AG10803 (cell line): ENCODE measurements at regions not wholly inside any gene's neighbourhood (a gene's known extent, or its start where the extent isn't known, plus 50 kb on each side); places are given as distances from the start of the nearest gene placed in this dataset.

Source experiments
- DNase-seq: peaks from one replicate; pipeline ENCODE4 v3.0.0; 2010; ENCODE audit warnings: low read depth
- H3K4me3 ChIP-seq: 2 replicates; pipeline ENCODE4 v1.5.1; 2011; ENCODE audit warnings: mild to moderate bottlenecking, low read length, control low read depth
- CTCF ChIP-seq: conservative IDR thresholded peaks from 2 replicates; pipeline ENCODE4 v1.5.1; 2011; ENCODE audit warnings: mild to moderate bottlenecking, low read length, control low read depth, inconsistent platforms

- no peak for DNase-seq
- no peak for TF ChIP-seq CTCF
- no peak overlapping the region for H3K4me3 ChIP-seq
Measured at GRCh38 chr2:78304678-78305077, 720.8 kb upstream of the REG3G start.

GRCh38 chr2:78309460-78309859, 716.0 kb upstream of the REG3G start:
- DNase-seq: no peak
- no peak overlapping the region for H3K4me3 ChIP-seq
- no peak for TF ChIP-seq CTCF

DNA sequence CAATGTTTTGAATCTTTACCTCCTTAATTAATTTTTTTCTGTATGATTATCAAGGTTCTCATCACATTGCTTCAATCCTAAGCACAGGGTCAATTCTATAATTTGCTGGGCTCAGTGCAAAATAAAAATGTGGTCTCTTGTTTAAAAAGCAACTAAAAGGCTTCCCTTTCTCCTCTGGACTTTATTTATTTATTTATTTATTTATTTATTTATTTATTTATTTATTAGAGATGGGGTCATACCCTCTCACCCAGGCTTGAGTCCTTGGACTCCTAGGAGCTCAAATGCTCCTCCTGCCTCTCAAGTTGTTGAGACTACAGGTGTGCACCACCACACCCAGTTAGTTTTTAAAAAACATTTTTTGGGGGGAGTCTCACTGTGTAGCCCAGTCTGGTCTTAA, 710.1 kb upstream of the REG3G start:
- TF ChIP-seq CTCF: no peak

DNA sequence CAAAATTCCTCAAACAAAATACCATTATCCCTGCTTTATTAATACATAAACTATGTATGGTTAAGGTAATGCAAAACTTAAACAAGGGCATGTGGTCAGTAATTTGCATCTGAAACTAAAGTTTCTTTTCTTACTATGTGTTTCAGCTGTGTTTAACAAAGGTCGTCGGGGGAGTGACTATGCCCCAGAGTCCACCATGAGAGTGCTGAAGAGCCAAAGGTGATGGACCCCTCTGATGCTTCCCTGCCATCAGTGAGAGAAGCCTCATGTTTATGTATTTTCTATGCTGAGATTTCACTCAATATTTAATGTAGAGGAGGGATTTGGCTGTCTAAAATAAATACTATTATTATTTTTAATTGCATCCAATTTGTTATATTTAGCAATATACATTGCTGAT, 707.2 kb upstream of the REG3G start:
- no peak for DNase-seq
- no peak overlapping the region for H3K4me3 ChIP-seq
- TF ChIP-seq CTCF: no peak

More for the DNA sequence above, 710.1 kb upstream of the REG3G start:
- no peak for DNase-seq
- no peak overlapping the region for H3K4me3 ChIP-seq

DNA sequence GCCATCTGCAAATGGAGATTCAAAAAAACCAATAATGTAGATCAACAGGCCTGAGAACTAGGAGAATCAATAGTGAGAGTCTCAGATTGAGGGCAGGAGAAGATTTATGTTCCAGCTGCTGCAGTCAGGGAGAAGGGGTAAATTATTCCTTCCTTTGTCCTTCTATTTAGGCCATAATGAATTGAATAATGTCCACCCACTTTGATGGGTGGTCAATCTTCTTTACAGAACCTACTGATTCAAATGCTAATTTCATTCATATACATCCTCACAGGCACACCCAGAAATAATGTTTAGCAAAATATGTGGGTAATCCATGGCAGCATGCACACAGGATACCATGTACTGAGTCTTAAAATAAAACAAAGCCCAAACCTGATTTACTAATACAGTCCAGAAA, 695.3 kb upstream of the REG3G start:
- no peak for DNase-seq
- no peak overlapping the region for H3K4me3 ChIP-seq
- no peak for TF ChIP-seq CTCF

DNA sequence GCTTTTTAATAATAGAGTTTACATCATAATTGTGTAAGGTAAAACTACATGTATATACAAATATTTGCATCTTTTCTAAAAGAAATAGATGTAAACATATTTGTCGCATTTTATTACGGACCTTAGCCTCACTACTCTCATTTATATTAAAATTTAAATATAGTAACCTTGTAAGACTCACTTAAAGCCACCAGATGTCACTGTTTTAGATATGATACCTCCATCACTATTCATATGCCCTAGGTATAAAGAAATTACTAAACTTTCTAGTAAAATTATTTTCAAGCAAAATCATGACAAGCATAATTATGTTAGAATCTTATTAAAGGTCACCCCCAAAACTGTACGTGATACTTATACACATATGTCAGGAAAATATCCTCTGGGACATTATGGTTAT, 674.3 kb upstream of the REG3G start:
- no peak for DNase-seq
- H3K4me3 ChIP-seq: no peak overlapping the region
- TF ChIP-seq CTCF: no peak

DNA sequence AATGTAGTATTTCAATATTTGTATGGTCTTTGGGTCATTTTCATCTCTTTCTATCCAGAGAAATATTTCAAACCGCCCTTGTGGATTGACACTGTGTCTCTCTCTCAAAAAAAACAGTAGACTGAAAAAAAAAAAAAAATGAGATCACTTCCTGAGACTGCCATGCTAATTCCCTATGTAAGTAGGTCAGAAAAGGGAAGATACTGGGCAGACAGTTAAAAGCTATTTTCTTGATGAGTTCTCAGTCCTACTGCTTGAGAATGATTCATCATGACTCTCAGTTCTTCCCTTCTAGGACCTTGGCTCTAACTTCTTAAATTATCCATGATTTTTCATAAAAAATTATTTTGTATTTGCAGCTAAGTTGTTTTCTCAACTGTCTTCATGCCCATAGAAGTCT, 672.3 kb upstream of the REG3G start:
- TF ChIP-seq CTCF: no peak
- no peak for DNase-seq
- no peak overlapping the region for H3K4me3 ChIP-seq
